A549 (cell line): ENCODE measurements at regions not wholly inside any gene's neighbourhood (a gene's known extent, or its start where the extent isn't known, plus 50 kb on each side); places are given as distances from the start of the nearest gene placed in this dataset.

Source experiments
- ATAC-seq, 2 experiments: fragments of 200-7000 bp in 1 of 2; fragments of >200 bp in 1 of 2; cut with Nextera tagmentation in 1 of 2; cut with Tn5 transposase in 1 of 2; 3 replicates each; pipeline versions ENCODE4 v1.8.0 to v1.9.1; 2018 to 2020; ENCODE audit warnings: mild to moderate bottlenecking in 1 of 2, moderate library complexity in 1 of 2
- CTCF ChIA-PET: fragments of 300-600 bp; sonication (Branson Sonifier 250); formaldehyde crosslinking; extraction: SDS; loops from one replicate; lab custom pipeline; 2021; ENCODE audit warnings: antibody characterized with exemption, inconsistent platforms; lab: Yijun Ruan, JAX
- POLR2A ChIA-PET: fragments of 350-600 bp; formaldehyde crosslinking; extraction: SDS; loops from one replicate; lab custom pipeline; 2021; ENCODE audit warnings: antibody characterized with exemption, inconsistent platforms; lab: Yijun Ruan, JAX
- DNase-seq, 2 experiments: peaks; one replicate each; pipeline versions ENCODE4 v3.0.0 to v3.0.0-alpha.2; 2011 to 2016; ENCODE audit warnings: low read depth in 1 of 2, low spot score in 1 of 2
- FAIRE-seq: peaks from 2 replicates; lab custom pipeline; 2011; peaks lifted over from hg19 to GRCh38; lab: Jason Lieb, UNC
- H3K27ac ChIP-seq, 2 experiments: fragments of >200 bp; sonication (Bioruptor Twin); formaldehyde crosslinking; 3 replicates each; pipeline ENCODE4 v1.5.1; 2016 to 2017
- H3K4me1 ChIP-seq: fragments of >200 bp; sonication (Bioruptor Twin); formaldehyde crosslinking; 3 replicates; pipeline ENCODE4 v1.6.1; 2016
- H3K4me2 ChIP-seq: fragments of >200 bp; sonication (Bioruptor Twin); formaldehyde crosslinking; 3 replicates; pipeline ENCODE4 v1.6.1; 2016
- H3K4me3 ChIP-seq: fragments of >200 bp; sonication (Bioruptor Twin); formaldehyde crosslinking; 3 replicates; pipeline ENCODE4 v1.5.1; 2016
- H3K9me3 ChIP-seq: fragments of >200 bp; sonication (Bioruptor Twin); formaldehyde crosslinking; 3 replicates; pipeline ENCODE4 v1.6.1; 2016
- CHD4 ChIP-seq: fragments of 200-600 bp; sonication (generic); IDR thresholded peaks from 2 replicates; pipeline ENCODE4 v1.6.1; 2016; ENCODE audit warnings: antibody characterized with exemption, mild to moderate bottlenecking, borderline replicate concordance
- CTCF ChIP-seq: fragments of >200 bp; sonication (Bioruptor Twin); formaldehyde crosslinking; IDR thresholded peaks from 3 replicates; pipeline ENCODE4 v1.5.1; 2016
- E2F6 ChIP-seq: IDR thresholded peaks from 2 replicates; pipeline ENCODE4 v1.6.1; 2012; ENCODE audit warnings: low read depth, borderline replicate concordance
- GATA3 ChIP-seq: IDR thresholded peaks from 2 replicates; pipeline ENCODE4 v1.6.1; 2012; ENCODE audit warnings: borderline replicate concordance
- HMGXB4 ChIP-seq: fragments of 250-450 bp; sonication (Bioruptor Pico); IDR thresholded peaks from 2 replicates; pipeline ENCODE4 v1.5.0; 2021; ENCODE audit warnings: mild to moderate bottlenecking, moderate library complexity, borderline replicate concordance
- PBX3 ChIP-seq: IDR thresholded peaks from 2 replicates; pipeline ENCODE4 v1.6.1; 2012
- RAD21 ChIP-seq, 2 experiments: fragments of >200 bp in 1 of 2; sonication (Bioruptor Twin) in 1 of 2; formaldehyde crosslinking in 1 of 2; IDR thresholded peaks in 1 of 2; conservative IDR thresholded peaks in 1 of 2; 2 replicates in 1 of 2; 3 replicates in 1 of 2; pipeline ENCODE4 v1.6.1; 2012 to 2018; ENCODE audit warnings: inconsistent platforms in 1 of 2
- RCOR1 ChIP-seq: fragments of 150-350 bp; IDR thresholded peaks from 2 replicates; pipeline ENCODE4 v1.6.1; 2014; ENCODE audit warnings: antibody characterized with exemption, low read length, low read depth
- SMC3 ChIP-seq: fragments of >200 bp; sonication (Bioruptor Twin); formaldehyde crosslinking; IDR thresholded peaks from 3 replicates; pipeline ENCODE4 v1.6.1; 2018; ENCODE audit warnings: inconsistent platforms
- SREBF2 ChIP-seq: fragments of 450-650 bp; IDR thresholded peaks from 2 replicates; pipeline ENCODE4 v1.6.1; 2014; ENCODE audit warnings: mild to moderate bottlenecking, moderate library complexity
- USF2 ChIP-seq: fragments of 450-650 bp; IDR thresholded peaks from 2 replicates; pipeline ENCODE4 v1.6.1; 2014; ENCODE audit warnings: antibody characterized with exemption
- ZNF302 ChIP-seq: fragments of 250-450 bp; sonication (Bioruptor Pico); IDR thresholded peaks from 2 replicates; pipeline ENCODE4 v1.9.0; 2021; ENCODE audit warnings: inconsistent platforms, mild to moderate bottlenecking, moderate library complexity
- ZSCAN20 ChIP-seq: fragments of 250-450 bp; sonication (Bioruptor Pico); IDR thresholded peaks from 2 replicates; pipeline ENCODE4 v1.8.0; 2022; ENCODE audit warnings: mild to moderate bottlenecking, moderate library complexity
- WGBS: methylation state at CpG from one replicate; pipeline ENCODE4 v1.1.6; 2017; ENCODE audit errors: missing lambda C conversion rate; 5-methylcytosine and 5-hydroxymethylcytosine counted together

- WGBS = 96% methylated on average over 11 of the region's 11 CpGs
- ChIA-PET CTCF (interaction anchor here (2.1 to 3.5 kb wide), 3 partner anchors 27 to 67 kb away, joined by 11 to 20 read pairs (median 20); no protein-coding TSS in a partner anchor), POLR2A (no interaction called here)
- no peaks in the 10 kb centered on the region for H3K9me3 ChIP-seq
- H3K27ac ChIP-seq = peak overlapping the region in 1 of 2 experiments; percentile 16; a peak in 1 of 6 replicates
- H3K4me2 ChIP-seq = no peak overlapping the region
- DNase-seq (no peak), FAIRE-seq (no peak), ATAC-seq (no peak)
- no peak overlapping the region for H3K4me3 ChIP-seq
- no peak for TF ChIP-seq GATA3
- no peak for TF ChIP-seq SREBF2
- peaks cover 18% of the 10 kb centered on the region for H3K4me1 ChIP-seq
Observed at GRCh38 chr17:77398274-77398673, 257.5 kb downstream of the SEC14L1 start.

GRCh38 chr17:77399319-77399957, 258.7 kb downstream of the SEC14L1 start:
- ChIA-PET POLR2A (no interaction called here), CTCF (interaction anchor here (1.1 to 3.5 kb wide), 13 partner anchors 10 to 96 kb away, joined by 3 to 20 read pairs (median 7); no protein-coding TSS in a partner anchor)
- ATAC-seq (no peak), DNase-seq (no peak), FAIRE-seq (no peak)
- WGBS = 96% methylated on average over 16 of the region's 16 CpGs
- Histone ChIP-seq H3K27ac (0 out of 6 replicates have a peak overlapping the region, but pooled peaks of 1 of the 2 experiments have one; percentile 5), H3K4me1 (peaks cover 13% of the 10 kb centered on the region), H3K4me2 (no peak overlapping the region), H3K9me3 (no peaks in the 10 kb centered on the region), H3K4me3 (no peak overlapping the region)
- TF ChIP-seq E2F6 = no peak
- no peak for TF ChIP-seq RCOR1
- TF ChIP-seq USF2 = no peak
- TF ChIP-seq CHD4 = no peak

GRCh38 chr17:77400445-77400870, 259.7 kb downstream of the SEC14L1 start:
- FAIRE-seq (no peak), DNase-seq (no peak), ATAC-seq (peak; percentile 62 to 76; a peak in 5 of 6 replicates)
- Histone ChIP-seq H3K4me3 (no peak overlapping the region), H3K4me2 (no peak overlapping the region), H3K9me3 (no peaks in the 10 kb centered on the region), H3K4me1 (peaks cover 14% of the 10 kb centered on the region; the same call in 1 of the 3 replicates)
- CTCF ChIA-PET = interaction anchor here (0.5 to 3.5 kb wide), 20 partner anchors 9 to 113 kb away, joined by 3 to 20 read pairs (median 4); no protein-coding TSS in a partner anchor
- 84% methylated on average over 8 of the region's 8 CpGs for WGBS
- TF ChIP-seq HMGXB4 (CRISPR knock-in tag) (no peak), PBX3 (no peak), ZSCAN20 (CRISPR knock-in tag) (no peak), SMC3 (peak; percentile 41; the same call in 1 of the 3 replicates), CTCF (peak; percentile 18; the same call in 2 of the 3 replicates), RAD21 (conservative IDR thresholded peaks at IDR 0.05 in 1 of 2, IDR thresholded peaks at IDR 0.05 in 1 of 2) (peak; percentile 43 to 58; a peak in 3 of 5 replicates), ZNF302 (no peak)
- TF ChIP-seq, all 56 proteins: peak for 3
- POLR2A ChIA-PET = no interaction called here
- peak overlapping the region in 1 of 2 experiments; percentile 33; a peak in 3 of 6 replicates for H3K27ac ChIP-seq
